RPMI8226 (cell line): ENCODE measurements at regions not wholly inside any gene's neighbourhood (a gene's known extent, or its start where the extent isn't known, plus 50 kb on each side); places are given as distances from the start of the nearest gene placed in this dataset.
A peak's percentile ranks its signal among the peaks of the same experiment; 100 is the strongest.
"Not testable (repeated sequence)": the region's sequence is repeated elsewhere in the genome, so short reads cannot be mapped to it uniquely, and the experiment has no call there.

ENCODE experiments used
- DNase-seq: peaks from one replicate; pipeline ENCODE4 v3.0.0-alpha.2; 2015

- DNase-seq, result no peak
These were observed 57.6 kb upstream of the FAM171A1 start for GRCh38 chr10:15428681-15429080.

DNA sequence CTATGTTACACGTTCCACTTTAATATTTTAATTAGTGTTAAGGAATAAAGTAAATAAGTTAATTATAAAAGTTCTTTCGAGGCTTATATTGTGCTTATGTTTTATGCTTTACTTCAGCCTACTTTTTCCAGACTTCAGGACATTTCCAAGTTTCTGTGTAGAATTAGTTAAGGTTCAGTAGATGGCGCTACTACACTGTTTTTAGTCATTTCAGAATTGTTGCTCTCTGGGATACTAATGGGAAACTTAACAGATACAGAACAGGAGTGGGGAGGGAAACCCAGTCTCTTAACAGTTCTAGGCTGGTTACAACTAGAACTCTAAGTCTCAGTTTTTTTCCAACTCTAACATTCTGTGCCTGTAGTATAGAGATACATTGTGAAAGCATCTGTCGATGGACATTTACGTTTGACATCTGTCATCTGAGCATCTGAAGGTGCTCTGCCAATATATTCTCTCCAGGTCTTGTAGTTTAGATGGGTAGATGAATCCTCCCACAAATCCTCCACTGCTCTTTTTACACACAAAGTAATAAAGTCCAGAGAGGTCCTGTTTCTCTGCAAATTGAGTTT is 56.8 kb upstream of the FAM171A1 start:
- DNase-seq, result peak; percentile 27

DNA sequence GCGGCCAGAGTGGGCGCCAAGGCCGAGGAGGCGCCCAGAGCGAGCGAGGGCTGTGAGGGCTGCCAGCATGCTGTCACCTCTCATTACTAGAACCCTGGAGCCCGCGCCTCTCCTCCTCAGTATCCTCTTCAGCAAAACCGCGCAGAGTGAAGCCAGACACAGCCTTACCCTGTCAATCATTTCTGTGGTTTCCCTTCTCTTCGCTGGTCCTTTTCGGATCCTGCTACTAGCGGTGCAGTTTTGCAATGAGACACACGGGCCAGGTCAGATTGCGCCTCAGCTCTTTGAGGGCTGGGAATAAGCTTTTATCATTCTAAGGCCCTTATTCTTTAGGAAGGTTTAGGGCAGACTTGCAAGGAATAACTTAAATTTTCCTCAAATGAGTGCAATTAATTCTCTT is 55.5 kb upstream of the FAM171A1 start:
- DNase-seq, result peak; percentile 59

DNA sequence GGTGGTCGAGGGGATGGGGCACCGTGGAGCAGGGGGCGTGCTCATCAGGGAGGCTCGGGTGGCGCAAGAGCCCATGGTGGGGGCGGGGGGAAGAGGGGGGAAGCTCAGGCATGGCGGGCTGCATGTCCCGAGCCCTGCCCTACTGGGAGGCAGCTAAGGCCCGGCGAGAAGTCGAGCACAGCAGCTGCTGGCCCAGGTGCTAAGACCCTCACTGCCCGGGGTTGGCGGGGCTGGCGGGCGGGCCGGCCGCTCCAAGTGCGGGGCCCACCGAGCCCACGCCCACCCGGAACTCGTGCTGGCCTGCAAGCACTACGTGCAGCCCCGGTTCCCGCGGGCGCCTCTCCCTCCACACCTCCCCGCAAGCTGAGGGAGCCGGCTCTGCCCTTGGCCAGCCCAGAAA is 55.0 kb upstream of the FAM171A1 start:
- DNase-seq, result no peak

- not testable (repeated sequence) for DNase-seq
These were observed 50.8 kb upstream of the FAM171A1 start for GRCh38 chr10:15421875-15422274.
